Right forelimb (tissue), 1 donor: ENCODE measurements at regions not wholly inside any gene's neighbourhood (a gene's known extent, or its start where the extent isn't known, plus 50 kb on each side); places are given as distances from the start of the nearest gene placed in this dataset.

Experiments used
- DNase-seq: peaks from one replicate; pipeline ENCODE4 v3.0.0-alpha.2; 2018

DNA sequence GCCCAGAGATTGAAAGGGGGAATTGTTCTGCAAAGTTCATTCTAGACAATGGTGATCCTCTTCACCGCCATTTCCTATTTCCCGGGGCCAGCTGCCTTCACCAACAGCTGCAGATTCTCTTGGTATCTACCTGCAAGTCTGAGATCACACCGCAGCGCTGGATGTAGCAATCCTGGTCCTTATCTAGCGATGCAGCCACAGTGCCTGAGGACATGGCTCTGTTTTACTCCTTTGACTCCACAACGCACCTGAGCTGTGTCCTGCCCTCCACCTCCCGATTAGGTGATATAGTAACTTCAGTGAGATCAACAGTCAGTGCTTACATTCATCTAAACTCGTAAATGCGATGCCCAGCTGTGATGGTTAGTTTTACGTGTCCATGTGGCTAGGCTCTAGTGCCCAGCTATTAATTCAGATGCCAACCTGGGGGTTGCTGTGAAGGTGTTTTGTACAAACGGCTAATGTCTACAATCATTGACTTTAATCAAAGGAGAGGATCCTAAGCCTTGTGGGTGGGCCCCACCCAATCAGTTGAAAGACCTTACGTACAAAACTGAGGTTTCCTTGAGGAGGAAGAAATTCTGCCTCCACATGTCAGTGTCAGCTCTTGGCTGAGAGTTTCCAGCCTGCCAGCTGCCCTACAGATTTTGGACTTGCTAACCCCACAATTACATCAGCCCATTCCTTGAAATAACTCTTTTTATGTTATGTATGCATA, 189.8 kb downstream of the SH3BP4 start:
- DNase-seq = no peak

- DNase-seq = no peak
These were observed 190.8 kb downstream of the SH3BP4 start for GRCh38 chr2:235142601-235143000.

- no peak for DNase-seq
These were observed 192.0 kb downstream of the SH3BP4 start for GRCh38 chr2:235143789-235144188.

DNA sequence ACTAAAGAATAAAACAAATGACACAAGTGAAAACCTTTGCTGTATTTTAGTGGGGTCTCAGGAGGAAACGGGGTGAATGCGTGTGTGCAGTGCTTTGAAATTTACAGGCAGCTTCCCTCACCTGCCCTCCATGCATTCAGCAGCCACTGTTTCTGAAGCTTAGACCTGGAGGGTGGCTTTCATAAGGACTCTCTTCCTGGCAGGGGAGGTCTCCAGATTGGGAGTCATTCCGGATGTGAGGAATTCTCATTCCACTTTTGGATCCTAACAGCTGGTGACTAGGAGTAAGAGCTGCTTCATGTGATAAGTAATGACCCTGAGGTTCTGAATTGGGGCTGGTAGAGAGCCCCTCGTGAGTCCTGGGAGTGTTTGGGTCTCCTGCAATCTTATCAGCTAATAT, 192.5 kb downstream of the SH3BP4 start:
- DNase-seq = no peak

- DNase-seq = no peak
These were observed 194.4 kb downstream of the SH3BP4 start for GRCh38 chr2:235146206-235146605.

- DNase-seq = no peak
These were observed 195.2 kb downstream of the SH3BP4 start for GRCh38 chr2:235146871-235147565.

DNA sequence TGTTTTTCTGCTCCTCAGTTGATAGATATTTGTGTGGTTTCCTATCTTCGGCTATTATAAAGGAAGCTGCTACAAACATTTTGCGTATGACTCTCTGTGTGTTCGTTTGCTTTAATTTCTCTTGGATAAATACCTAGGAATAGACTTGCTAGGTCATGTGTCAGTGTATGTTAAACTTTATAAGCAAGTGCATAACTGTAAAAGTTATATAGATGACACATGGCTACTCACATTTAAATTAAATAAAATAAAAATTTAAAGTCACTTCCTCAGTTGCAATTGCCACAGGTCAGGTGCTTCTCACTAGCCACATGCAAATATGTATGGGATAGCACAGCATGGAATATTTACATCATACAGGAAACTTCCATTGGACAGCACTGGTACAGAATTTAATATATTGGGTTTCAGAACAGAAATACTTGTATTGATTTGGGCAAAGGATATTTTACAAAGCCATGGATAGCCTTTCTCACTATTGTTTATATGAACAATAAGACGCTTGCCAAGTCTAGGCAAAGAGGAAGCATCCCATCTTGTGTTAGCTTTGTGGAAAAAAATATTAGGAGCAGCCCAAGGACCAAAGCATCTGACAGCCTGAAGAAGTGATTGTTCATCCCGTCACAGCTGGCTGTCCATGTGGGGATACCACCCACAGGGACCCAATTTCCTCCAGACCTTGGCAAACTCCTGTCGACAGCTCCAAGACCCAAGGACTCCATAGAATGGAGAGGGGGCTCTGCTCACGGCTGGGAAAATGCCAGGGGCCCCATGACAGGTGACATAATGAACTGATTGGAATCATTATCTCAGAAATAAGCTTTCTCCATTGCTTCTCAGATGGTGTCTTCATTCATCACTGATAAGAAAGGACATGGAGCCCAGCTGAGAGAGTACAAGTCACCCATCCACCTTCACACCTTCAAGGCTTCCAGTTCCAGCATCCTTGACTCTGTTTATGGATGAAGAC, 196.7 kb downstream of the SH3BP4 start:
- DNase-seq = no peak

DNA sequence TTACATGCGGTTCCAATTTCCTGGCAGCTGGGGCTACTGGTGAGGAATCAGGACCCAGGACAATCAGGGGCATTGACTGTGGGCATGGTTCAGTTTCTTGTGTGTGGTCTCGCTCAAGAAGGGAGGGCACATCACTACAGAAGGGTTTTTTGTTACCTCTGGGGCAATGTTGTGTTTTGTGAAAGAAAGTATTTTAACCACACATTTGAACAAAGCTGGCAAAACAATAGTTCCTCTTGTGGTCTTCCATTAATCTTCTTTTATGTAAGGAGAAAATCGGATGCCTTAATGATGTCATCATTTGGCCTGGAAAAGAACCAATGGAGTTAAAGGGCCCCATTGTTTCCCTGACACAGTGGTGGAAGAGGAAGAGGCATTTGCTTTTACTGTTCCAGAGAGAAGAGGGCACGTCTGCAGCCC, 197.4 kb downstream of the SH3BP4 start:
- no peak for DNase-seq

DNA sequence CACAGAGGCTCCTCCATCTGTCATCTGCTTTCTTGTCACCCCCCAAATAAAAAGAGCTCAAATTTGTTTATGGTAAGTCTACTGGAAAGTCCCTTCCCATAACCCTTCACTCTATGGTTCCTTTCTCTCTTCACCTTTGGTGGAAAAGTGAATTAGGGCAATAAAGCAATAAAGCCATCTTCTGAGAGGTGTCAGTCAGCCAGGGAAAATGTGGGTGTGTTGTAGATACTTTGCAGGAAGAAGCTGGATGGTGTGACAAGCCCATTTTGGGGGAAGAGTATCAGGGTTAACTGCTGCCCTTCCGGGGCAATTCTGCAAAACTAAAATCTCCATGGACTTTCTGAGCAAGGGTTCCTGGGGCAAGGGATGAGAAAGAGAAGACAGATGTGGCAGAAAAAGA, 197.9 kb downstream of the SH3BP4 start:
- no peak for DNase-seq

GRCh38 chr2:235151152-235151551, 199.3 kb downstream of the SH3BP4 start:
- DNase-seq = no peak

- no peak for DNase-seq
These were observed 203.3 kb downstream of the SH3BP4 start for GRCh38 chr2:235155163-235155562.

DNA sequence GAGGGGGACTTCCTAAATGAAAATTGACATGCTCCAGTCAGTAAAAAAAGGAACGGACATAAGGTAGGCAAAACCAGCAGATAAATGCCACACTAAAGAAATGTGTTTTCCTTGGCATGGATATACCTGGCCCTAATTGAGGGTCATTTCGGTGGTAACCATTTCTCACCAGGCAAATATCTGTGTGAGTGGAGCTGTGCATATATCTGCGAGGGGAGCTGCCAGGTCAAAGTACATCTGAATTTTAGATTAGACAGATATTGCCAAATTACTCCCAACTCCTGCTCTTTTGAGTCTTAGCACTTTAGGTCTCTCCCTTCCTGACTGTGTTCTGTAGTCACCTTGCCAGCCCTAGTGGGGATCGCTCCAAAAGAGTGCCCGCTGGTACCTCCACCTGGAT, 204.2 kb downstream of the SH3BP4 start:
- DNase-seq = no peak

DNA sequence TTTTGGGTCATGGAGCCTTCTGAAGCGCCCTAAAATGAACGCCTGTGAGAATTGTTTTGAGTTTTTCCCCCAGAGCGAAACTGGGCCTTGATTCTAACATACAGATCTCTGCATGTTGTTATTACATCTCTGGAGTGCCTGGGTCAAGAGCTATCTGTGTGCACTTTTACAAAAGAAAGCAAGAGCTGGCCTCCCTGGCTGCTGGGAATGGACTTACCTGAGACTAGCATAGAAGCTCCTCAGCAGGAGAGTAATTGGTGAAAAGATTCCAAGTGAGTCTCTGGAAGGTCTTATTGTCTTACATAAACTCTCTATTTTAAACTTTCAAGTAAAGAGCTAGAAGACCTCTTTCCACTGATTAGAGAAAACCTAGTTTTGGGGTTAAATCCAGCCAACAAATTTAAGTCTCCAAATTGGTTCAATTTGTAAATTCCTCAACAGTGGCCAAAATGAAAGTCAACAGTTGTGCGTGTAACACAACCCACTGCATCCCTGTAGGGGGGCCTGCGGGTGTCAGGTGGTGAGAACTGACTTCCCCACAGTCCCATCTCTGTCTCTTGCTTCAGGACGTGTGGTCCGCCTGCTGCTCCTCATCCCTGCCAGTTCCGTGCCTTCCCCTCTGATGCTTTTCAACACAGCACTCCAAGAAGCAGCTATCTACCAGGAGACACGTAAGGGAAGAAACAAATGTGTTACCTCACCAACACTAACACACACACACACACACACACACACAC, 206.1 kb downstream of the SH3BP4 start:
- no peak for DNase-seq

DNA sequence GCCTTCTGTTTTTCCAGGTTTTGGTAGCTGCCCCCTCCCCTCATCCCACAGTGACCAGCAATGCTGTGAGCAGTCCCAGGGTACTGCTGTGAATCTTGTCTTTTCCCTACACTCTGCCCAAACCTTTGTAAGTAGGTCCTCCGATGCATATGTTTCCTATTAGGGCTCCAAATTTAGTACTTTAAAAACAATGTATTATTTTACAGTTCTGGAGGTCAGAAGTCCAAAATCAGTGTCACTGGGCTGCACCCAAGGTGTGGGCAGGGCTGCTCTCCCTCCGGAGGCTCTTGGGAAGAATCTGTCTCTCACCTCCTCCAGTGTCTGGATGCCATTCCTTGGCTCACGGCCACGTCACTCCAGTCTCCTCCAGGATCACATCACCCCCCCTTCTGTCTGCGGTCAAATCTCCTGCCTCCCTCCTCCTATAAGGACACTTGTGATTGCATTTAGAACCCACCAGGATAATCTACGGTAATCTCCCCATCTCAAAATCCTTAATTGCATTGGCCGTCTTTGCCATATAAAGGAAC, 208.5 kb downstream of the SH3BP4 start:
- DNase-seq = no peak

DNA sequence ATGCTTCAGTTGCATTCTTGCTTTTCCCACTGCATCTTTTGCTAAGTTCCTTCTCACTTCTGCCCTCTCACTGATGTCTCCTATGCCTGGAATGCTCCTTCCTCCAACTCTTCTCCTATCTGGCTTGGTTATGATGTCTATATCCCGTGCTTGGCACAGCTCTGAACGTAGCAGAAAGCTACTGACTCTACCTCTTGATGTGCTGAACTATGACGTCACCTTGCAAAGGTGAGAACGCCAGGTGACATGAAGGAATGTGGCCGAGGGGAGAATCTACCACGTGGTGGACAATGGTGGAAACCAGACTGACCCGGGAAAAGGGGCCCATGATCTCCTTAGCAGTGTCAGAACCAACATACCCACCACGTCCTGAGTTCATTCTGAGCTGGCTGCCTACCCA, 209.7 kb downstream of the SH3BP4 start:
- no peak for DNase-seq

DNA sequence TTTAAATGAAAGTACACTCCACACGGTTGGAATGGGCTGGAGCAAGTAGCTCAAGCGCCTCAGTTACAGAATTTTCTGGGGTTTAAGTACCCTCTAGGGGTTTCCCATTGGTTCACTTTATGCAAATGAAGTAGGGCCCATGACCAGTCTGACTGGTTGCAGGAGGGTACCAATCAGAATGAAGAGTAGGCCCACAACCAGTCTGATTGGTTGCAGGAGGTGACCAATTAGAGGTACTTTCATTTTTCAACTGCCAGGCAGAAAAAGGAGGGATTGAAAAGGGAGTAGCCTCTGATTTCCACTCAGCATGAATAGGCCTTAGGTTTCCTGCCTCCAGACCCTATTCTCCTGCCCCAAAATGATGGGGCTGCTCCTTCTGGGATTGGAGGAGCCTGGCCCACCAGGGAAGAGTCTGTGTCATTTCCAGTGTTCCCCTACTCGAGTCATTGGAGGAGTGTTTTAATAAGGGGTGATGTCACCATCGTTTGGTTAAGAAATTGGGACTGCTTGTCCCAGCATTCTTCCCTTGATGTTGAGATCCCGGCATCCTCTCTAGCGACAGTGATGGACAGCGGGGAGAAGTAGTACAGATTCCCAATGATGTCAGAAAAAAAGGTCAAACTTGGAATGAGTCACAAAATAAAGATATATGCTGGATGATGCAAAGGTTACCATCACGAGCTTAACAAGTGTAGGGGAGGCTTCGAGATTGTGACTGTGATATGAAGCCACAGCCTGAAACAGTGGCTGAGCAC, 210.4 kb downstream of the SH3BP4 start:
- no peak for DNase-seq

DNA sequence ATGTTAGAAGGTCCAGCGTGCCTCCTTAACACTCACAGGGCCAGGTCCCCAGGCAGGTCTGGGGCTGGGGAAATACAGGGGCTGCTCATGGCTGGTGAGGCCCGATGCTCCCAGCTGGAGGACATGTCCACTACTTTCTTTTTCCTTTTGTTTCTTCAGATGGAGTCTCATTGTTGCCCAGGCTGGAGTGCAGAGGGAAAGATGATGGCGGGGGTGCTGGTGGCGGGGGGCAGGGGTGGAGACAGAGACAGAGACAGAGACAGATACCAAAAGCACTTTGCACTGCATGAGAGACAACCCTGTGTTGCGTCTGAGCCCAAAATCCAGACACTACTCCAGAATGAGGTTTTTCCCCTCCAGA, 211.0 kb downstream of the SH3BP4 start:
- DNase-seq = no peak

DNA sequence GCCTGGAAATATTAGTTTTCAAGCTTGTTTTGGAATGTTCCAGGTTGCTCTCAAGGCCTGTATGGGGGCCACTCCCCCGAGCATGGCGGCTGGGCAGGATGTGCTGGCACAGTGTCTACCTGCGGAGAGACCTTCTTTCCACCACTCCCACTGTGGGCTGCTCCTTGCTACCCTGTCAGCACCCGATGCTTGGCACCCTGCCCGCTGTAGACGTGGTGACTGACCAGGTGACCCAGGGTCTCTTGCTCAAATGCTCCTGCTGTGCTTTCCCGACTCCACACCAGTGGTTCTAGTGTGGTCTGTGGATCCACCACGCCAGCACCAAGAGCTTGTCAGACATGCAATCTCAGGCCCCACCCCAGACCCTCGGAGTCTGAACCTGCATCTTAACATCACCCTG, 213.3 kb downstream of the SH3BP4 start:
- DNase-seq = no peak

- no peak for DNase-seq
These were observed 213.8 kb downstream of the SH3BP4 start for GRCh38 chr2:235165631-235166030.

DNA sequence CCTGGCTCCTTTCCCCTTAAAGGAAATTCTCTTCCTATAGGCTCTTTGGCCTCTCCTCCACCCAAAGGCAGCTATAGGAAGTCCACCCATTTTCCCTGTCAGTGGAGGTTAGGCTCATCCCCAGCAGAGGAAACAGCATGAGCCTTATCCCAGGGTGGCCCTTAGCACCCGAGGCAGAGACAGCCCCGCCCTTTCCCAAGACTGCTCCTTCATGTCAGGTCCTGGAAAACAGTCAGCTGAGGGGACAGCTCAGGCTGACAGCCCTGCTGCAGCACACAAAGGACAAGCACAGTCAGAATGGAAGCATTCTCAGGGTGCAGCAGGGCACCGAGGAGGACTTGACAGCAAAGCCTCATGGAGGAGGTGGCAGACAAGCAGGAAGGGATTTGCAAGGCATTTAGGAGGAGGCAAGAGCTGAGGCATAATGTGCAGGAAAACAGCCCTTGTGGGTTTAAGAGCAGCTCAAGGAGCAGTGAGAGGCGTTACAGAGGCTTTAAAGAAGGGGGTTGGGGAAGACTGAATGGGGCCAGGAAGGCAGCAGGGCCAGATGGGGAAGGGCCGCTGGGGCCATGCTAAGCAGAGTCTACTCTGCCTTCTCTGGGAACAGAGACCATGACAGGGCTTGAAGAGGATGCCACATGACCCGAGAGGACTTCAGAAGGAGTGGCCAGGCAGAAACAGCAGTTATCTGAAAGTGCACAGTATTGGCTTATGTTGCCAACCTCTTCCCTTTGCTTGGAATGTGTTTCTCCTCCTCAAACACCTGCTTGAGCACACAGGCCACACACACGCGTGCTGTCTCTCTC, 216.6 kb downstream of the SH3BP4 start:
- no peak for DNase-seq

DNA sequence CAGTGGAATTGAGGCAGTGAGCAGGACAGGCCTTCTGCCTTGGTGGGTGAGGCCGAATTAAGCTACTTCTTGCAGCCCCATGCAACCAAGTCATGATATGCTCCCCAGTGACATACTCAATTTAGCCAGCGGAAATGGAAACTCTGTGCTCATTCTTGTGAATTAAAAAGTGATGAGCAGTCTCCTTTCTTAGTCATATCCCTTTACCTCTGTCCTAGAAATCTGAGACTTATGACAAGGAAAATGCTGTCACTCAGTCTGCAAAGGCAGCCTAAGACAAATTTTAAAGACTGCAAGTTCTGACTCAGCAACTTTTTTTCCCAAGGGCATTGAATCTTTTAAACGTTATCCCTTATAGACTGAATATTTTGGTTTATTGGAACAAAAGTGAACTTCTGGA, 218.2 kb downstream of the SH3BP4 start:
- DNase-seq = no peak
